ENCODE measurements at regions not wholly inside any gene's neighbourhood (a gene's known extent, or its start where the extent isn't known, plus 50 kb on each side); places are given as distances from the start of the nearest gene placed in this dataset.

DNA sequence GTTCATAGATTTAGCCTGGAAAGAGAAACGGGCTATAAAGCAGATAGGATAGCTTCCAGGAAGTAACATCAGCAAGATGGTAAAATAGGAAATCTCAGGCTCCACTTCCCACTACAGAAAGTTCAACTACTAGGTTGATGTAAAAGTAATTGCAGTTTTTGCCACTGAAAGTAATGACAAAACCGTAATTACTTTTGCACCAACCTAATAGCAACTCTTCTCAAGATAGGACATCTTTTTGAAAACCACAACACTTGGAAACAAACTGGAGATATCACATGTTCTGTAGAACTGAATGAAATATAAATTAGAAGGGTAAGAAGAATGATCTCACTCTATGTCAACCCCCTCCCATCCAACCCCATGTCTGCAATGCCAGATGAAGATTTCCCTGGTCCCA, 1154.3 kb downstream of the BCL11A start:
- TF ChIP-seq, protein P1, sequence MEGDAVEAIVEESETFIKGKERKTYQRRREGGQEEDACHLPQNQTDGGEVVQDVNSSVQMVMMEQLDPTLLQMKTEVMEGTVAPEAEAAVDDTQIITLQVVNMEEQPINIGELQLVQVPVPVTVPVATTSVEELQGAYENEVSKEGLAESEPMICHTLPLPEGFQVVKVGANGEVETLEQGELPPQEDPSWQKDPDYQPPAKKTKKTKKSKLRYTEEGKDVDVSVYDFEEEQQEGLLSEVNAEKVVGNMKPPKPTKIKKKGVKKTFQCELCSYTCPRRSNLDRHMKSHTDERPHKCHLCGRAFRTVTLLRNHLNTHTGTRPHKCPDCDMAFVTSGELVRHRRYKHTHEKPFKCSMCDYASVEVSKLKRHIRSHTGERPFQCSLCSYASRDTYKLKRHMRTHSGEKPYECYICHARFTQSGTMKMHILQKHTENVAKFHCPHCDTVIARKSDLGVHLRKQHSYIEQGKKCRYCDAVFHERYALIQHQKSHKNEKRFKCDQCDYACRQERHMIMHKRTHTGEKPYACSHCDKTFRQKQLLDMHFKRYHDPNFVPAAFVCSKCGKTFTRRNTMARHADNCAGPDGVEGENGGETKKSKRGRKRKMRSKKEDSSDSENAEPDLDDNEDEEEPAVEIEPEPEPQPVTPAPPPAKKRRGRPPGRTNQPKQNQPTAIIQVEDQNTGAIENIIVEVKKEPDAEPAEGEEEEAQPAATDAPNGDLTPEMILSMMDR (IDR thresholded peaks at IDR 0.05), result no peak
- TF ChIP-seq TCF7L2 (IDR thresholded peaks at IDR 0.05; ENCODE audit: low read depth, low read length), result no peak
